Central memory CD8-positive, alpha-beta T cell (primary cell): ENCODE measurements at regions not wholly inside any gene's neighbourhood (a gene's known extent, or its start where the extent isn't known, plus 50 kb on each side); places are given as distances from the start of the nearest gene placed in this dataset.

Experiments
- ATAC-seq: fragments of 150-1000 bp; cut with Tn5 transposase; replicated peaks from 2 replicates; pipeline ENCODE4 v1.10.0; 2022; ENCODE audit warnings: mild to moderate bottlenecking, moderate FRiP score, moderate number of reproducible peaks; ENCODE audit not compliant: poor library complexity, severe bottlenecking; ENCODE audit errors: extremely low read depth
- DNase-seq, 2 donors: peaks; one replicate each; pipeline ENCODE4 v3.0.0; 2021; ENCODE audit warnings: low spot score in 2 of 2
- H3K27ac Mint-ChIP-seq: one replicate; pipeline ENCODE4 v1.8.0; 2022; ENCODE audit warnings: low read depth, mild to moderate bottlenecking, moderate library complexity, mixed read lengths
- H3K27me3 Mint-ChIP-seq: one replicate; pipeline ENCODE4 v1.8.0; 2022; ENCODE audit warnings: mixed read lengths
- H3K36me3 Mint-ChIP-seq: one replicate; pipeline ENCODE4 v1.8.0; 2022; ENCODE audit warnings: mild to moderate bottlenecking, moderate library complexity, mixed read lengths; ENCODE audit not compliant: insufficient read depth
- H3K4me1 Mint-ChIP-seq: one replicate; pipeline ENCODE4 v1.8.0; 2022; ENCODE audit warnings: mixed read lengths
- H3K4me3 Mint-ChIP-seq: one replicate; pipeline ENCODE4 v1.8.0; 2022; ENCODE audit warnings: mild to moderate bottlenecking, moderate library complexity, mixed read lengths
- H3K9me3 Mint-ChIP-seq: one replicate; pipeline ENCODE4 v1.8.0; 2022; ENCODE audit warnings: mixed read lengths

DNA sequence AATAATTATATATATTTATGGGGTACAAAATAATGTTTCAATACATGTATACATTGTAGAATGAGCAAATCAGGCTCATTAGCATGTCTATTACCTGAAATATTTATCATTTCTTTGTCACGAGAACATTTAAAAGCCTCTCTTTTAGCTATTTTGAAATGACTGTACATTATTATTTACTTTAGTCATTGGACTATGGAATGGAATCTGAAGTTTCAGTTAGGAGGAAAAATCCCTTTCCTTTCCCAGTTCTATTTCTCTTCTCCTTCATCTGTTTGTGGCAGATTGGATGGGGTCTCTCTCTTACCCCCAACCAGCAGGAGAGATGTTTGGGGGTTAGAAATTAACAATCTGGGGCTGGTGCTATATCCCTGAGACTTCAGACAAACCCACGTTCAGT lies 292.5 kb upstream of the SFRP2 start:
- no peak overlapping the region for H3K27ac Mint-ChIP-seq
- H3K4me1 Mint-ChIP-seq, result no peaks in the 10 kb centered on the region
- peaks cover 16% of the 10 kb centered on the region for H3K27me3 Mint-ChIP-seq
- ATAC-seq, result no peak
- no peaks in the 10 kb centered on the region for H3K9me3 Mint-ChIP-seq
- no peak for DNase-seq
- peaks cover 2% of the 10 kb centered on the region for H3K36me3 Mint-ChIP-seq
- H3K4me3 Mint-ChIP-seq, result no peak overlapping the region

DNA sequence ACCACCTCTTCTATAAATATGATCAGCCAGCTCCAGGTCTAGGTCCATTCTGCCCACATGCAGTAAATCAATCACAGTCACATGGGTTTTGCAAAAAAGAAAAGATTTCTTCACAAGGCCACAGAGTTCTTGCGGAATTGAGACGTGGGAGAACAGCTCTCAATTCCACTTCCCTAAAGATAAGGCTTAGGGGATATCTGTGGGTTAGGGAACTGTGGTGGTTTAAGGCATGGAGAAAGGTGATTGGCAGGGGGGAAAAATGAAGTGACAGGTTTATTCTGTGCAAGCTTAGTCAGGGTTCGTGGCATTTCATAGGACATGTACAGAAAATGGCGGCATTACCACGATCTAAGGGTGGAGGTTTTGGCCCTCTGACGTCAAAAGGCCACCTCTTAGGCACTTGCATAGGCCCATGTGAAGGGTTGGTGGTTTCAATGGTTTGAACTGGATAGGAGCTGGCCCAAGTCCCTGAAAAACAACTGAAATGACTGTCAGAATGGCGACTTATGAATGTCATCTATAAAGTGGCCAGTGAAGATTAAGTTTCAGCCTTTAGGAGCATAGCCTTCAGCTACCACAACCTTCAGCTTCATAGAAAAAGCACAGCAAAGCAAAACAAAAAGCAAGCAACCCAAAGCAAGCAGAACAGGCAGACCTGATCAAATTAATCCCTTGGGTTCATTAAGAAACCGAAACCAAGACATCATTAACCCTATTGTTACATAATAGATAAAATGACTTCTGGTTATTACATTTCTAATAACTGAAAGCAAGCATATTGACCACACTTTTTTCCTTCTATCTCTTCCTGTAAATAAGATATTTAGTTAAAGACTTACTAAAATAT lies 289.8 kb upstream of the SFRP2 start:
- DNase-seq, result no peak
- H3K4me3 Mint-ChIP-seq, result no peak overlapping the region

DNA sequence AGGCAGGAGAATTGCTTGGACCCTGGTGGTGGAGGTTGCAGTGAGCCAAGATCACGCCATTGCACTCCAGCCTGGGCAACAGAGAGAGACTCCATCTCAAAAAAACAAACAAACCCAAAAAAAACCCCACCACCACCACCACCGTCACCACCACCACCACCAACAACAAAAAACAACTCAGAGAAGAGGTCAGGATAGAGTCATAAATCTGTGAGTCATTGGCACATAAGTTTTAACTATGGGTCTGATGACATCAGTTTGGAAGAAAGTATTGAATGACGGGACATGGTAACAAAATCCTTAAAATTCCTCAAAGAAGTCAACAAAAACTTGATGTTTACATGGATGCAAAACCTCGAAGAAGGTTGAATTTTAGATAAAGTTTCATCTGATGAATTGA lies 288.0 kb upstream of the SFRP2 start:
- peaks cover 2% of the 10 kb centered on the region for H3K36me3 Mint-ChIP-seq
- peaks cover 6% of the 10 kb centered on the region for H3K9me3 Mint-ChIP-seq
- no peaks in the 10 kb centered on the region for H3K27me3 Mint-ChIP-seq
- DNase-seq (no peak), ATAC-seq (no peak)
- no peaks in the 10 kb centered on the region for H3K4me1 Mint-ChIP-seq
- no peak overlapping the region for H3K27ac Mint-ChIP-seq
- H3K4me3 Mint-ChIP-seq, result no peak overlapping the region

More for the DNA sequence above, 289.8 kb upstream of the SFRP2 start:
- Mint-ChIP-seq H3K4me1 (no peaks in the 10 kb centered on the region), H3K27me3 (no peaks in the 10 kb centered on the region), H3K27ac (no peak overlapping the region), H3K36me3 (peaks cover 2% of the 10 kb centered on the region), H3K9me3 (no peaks in the 10 kb centered on the region)
- no peak for ATAC-seq

DNA sequence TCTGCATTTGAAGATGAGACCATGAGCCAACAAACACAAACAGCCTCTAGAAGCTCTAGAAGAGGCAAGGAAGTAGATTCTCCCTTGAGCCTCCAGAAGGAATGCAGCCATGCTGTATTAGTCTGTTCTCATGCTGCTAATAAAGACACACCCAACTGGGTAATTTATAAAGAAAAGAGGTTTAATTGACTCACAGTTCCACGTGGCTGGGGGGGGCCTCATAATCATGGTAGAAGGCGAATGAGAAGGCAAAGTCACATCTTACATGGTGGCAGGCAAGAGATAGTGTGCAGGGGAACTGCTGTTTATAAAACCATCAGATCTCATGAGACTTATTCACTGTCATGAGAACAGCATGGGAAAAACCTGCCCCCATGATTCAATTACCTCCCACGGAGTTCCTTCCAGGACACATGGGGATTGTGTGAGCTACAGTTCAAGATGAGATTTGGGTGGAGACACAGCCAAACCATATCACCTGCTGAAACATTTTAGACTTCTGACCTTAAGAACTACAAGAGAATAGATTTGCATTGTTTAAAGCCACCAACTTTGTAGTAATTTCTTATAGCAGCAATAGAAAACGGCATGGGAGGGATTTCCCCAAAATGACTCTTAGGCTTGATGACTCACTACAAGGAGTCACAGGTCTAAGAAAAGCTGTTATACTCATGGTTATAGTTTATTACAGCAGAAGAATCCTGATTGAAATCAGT lies 284.4 kb upstream of the SFRP2 start:
- no peak overlapping the region for H3K4me3 Mint-ChIP-seq
- H3K9me3 Mint-ChIP-seq, result peaks cover 6% of the 10 kb centered on the region
- H3K36me3 Mint-ChIP-seq, result no peaks in the 10 kb centered on the region
- no peak overlapping the region for H3K27ac Mint-ChIP-seq
- DNase-seq (no peak), ATAC-seq (no peak)
- no peaks in the 10 kb centered on the region for H3K27me3 Mint-ChIP-seq
- no peaks in the 10 kb centered on the region for H3K4me1 Mint-ChIP-seq

DNA sequence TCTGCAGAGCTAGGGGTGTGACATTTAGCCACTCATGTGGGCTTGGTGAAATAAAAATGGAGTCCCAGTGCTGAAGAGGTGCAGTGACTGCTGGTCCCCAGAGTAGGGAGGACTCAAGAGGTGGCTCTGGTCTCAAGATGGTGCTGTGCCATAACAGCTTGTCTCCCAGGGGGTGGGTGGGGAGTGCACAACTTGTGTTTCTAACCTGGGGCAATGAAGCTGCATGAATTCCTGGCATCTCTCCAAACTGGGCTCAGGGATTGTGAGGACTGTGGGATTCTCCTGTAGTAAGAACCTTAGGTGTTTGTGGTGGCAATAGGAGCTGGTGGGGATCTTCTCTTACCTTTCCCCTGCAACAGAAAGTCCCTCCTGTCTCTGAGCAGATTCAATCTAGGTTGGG lies 278.9 kb upstream of the SFRP2 start:
- H3K27ac Mint-ChIP-seq, result no peak overlapping the region
- H3K4me1 Mint-ChIP-seq, result no peaks in the 10 kb centered on the region
- no peak for DNase-seq
- ATAC-seq, result no peak
- no peaks in the 10 kb centered on the region for H3K27me3 Mint-ChIP-seq
- H3K9me3 Mint-ChIP-seq, result peaks cover 12% of the 10 kb centered on the region
- H3K4me3 Mint-ChIP-seq, result no peak overlapping the region
- H3K36me3 Mint-ChIP-seq, result no peaks in the 10 kb centered on the region

DNA sequence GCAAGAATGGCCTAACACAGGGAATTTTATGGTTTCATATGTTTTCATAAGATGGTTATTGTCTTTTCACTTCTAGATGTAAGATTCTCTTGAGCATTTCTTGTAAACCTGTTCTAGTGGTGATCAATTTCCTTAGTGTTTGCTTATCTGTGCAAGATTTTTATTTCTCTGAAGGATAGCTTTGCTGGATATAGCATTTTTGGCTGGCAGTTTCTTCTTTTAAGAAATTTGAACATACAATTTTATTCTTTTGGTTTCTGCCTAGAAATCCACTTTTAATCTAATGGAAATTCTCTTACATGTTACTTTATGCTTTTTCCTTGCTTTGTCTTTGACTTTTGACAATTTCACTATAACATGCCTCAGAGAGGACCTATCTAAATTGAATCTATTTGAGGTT lies 276.5 kb upstream of the SFRP2 start:
- DNase-seq (no peak), ATAC-seq (no peak)
- no peaks in the 10 kb centered on the region for H3K36me3 Mint-ChIP-seq
- no peak overlapping the region for H3K27ac Mint-ChIP-seq
- peaks cover 9% of the 10 kb centered on the region for H3K9me3 Mint-ChIP-seq
- H3K4me1 Mint-ChIP-seq, result no peaks in the 10 kb centered on the region
- no peaks in the 10 kb centered on the region for H3K27me3 Mint-ChIP-seq
- H3K4me3 Mint-ChIP-seq, result no peak overlapping the region

DNA sequence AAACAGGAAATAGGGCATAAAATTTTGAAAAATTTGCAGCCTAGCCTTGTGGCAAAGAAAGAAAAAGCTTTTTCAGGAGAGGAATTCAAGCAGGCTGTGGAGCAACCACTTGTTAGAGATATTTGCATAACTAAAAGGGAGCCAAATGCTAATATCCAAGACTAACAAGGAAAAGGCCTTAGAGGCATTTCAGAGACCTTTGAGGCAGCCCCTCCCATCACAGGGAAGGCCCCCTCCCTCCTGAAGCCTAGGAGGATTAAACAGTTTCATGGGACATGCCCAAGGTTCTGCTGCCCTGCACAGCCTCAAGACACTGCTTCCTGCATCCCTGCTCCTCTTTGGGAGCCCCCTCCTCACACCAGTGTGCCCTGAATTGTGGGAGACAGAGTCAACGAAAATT lies 275.4 kb upstream of the SFRP2 start:
- no peak overlapping the region for H3K4me3 Mint-ChIP-seq
- H3K27me3 Mint-ChIP-seq, result no peaks in the 10 kb centered on the region
- no peaks in the 10 kb centered on the region for H3K4me1 Mint-ChIP-seq
- H3K36me3 Mint-ChIP-seq, result no peaks in the 10 kb centered on the region
- H3K9me3 Mint-ChIP-seq, result peaks cover 9% of the 10 kb centered on the region
- ATAC-seq (no peak), DNase-seq (no peak)
- H3K27ac Mint-ChIP-seq, result no peak overlapping the region

DNA sequence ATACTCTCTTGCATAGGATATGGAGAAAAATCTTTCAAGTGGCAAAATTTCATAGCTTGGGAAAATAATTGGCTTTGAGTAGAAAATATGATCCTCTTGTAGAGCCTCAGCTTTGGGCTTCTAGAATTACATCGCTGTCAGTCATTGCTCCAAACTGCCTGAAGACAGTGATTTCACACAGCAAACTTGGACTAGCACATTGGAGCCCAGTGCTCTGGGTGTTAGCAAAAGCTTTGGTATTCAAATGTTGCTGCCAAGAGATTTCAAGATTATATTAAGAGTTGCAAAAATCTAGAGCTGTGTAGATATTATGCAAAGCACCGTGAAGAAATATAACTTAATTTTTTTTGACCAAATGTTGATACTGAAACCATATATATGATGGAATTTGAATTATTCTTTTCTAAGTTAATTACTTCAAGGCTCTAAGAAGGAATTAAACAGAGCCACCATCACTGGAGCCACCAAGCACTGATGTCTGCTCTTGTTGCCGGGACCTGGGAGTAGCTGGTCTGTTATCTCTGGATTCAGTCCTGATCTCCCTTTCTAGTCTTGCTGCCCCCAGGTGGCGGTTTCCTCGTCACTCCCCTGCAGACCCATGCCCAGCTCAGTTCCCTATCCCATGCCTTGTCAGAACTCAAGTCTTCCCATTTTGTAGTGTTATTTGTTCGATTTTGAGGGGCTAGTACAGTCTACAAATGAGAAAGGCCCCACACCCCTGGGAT lies 260.7 kb upstream of the SFRP2 start:
- H3K9me3 Mint-ChIP-seq, result peaks cover 5% of the 10 kb centered on the region
- no peak for ATAC-seq
- no peak overlapping the region for H3K4me3 Mint-ChIP-seq
- H3K36me3 Mint-ChIP-seq, result no peaks in the 10 kb centered on the region
- H3K4me1 Mint-ChIP-seq, result no peaks in the 10 kb centered on the region
- H3K27me3 Mint-ChIP-seq, result no peaks in the 10 kb centered on the region
- H3K27ac Mint-ChIP-seq, result no peak overlapping the region
- DNase-seq, result no peak

DNA sequence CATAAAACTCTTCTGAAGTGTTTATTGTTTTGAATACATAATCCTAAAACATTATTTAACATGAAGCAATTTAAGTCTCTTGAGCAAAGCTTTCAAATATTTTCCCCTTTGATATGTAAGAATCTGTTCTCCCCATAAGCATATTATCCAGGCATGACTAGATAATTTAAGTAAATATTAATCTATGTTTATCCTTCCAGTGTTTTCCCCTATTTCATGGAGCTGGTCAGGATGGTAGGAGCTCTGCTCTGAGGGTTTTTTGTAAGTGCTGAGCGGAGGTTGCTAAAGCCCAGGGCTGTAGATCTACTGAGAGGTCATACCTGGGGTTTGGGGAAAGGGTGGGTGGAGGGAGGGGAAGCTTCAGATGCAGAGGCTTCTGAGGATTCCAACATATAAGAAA lies 258.9 kb upstream of the SFRP2 start:
- no peak for ATAC-seq
- DNase-seq, result no peak
- H3K4me1 Mint-ChIP-seq, result no peaks in the 10 kb centered on the region
- H3K36me3 Mint-ChIP-seq, result no peaks in the 10 kb centered on the region
- no peak overlapping the region for H3K4me3 Mint-ChIP-seq
- H3K27me3 Mint-ChIP-seq, result no peaks in the 10 kb centered on the region
- peaks cover 5% of the 10 kb centered on the region for H3K9me3 Mint-ChIP-seq
- no peak overlapping the region for H3K27ac Mint-ChIP-seq

DNA sequence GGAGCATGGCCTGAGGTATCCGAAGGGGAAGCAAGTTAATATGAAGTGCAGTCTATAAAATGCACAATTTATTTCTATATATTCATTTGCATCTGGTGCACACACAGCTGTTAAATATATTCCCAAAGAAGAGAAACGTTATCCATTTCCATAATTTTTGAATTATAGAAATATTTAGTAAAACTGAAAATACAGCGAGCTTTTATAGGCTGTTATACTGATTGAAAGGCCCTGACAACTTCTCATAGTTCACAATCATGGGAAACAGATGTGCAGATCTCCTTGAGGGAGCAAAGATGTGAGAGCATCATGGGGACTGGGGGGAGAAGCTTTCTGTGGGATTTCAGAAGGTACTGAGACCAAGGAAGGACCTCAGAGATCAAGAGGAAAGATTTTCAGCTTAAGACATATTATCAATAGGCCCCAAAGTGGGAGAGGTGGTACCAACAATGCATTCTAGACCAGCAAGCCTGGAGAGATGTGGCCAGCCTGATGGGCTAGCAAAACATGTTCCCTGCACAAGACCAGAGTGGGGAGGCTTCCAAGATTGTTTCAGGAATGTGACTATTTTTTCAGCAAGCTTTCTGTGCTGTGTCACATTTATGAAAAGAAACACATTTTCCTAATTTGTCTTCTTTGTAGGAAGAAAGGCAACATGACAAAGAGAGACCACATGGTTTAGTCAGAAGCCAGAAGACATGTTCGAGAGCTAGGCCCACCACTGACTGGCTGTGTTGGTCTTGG lies 256.0 kb upstream of the SFRP2 start:
- Mint-ChIP-seq H3K27ac (no peak overlapping the region), H3K36me3 (no peaks in the 10 kb centered on the region), H3K27me3 (peaks cover 16% of the 10 kb centered on the region), H3K4me1 (no peaks in the 10 kb centered on the region), H3K4me3 (no peak overlapping the region), H3K9me3 (no peaks in the 10 kb centered on the region)
- no peak for ATAC-seq
- no peak for DNase-seq

DNA sequence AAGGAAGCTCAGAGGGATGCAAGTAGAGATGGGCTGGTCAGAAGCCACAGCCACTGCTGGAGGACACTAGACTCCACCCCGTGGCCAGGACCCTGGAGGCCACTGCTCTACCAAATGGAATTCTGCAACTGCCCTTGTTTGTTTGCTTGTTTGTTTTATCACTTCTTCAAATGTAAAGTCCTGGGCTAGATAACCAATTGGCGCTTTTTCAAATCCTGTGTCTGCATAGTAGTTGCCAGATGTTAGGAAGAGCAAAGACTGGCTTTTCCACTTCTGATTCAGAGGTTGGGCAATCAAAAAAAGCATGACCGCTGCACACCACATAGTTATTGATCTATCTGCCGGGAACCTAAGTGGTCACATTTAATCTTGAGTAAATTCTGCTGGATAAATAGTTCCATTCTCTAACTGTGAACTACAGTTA lies 255.2 kb upstream of the SFRP2 start:
- Mint-ChIP-seq H3K9me3 (no peaks in the 10 kb centered on the region), H3K36me3 (no peaks in the 10 kb centered on the region), H3K27me3 (peaks cover 16% of the 10 kb centered on the region), H3K4me3 (no peak overlapping the region), H3K4me1 (no peaks in the 10 kb centered on the region), H3K27ac (no peak overlapping the region)
- DNase-seq, result no peak
- ATAC-seq, result no peak

DNA sequence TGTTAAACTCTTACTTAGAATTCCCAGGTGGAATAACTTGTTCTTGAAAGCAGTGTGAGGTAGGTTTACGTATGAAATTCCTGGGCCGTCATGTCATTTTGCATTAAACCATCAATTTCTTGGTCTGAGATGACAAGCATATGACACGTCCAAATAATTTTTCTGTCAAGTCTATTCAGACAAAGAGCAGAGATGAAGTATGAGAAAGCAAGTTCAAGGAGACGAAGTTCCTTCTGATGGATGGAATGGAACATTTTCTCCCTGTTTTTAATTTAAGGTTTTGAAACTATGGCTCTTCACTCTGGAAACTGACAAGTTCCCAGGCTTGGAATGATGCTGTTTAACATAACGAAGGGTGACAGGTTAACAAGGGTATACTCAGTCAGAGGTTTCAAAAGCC lies 252.8 kb upstream of the SFRP2 start:
- H3K4me1 Mint-ChIP-seq, result no peaks in the 10 kb centered on the region
- H3K4me3 Mint-ChIP-seq, result no peak overlapping the region
- no peak for DNase-seq
- peaks cover 25% of the 10 kb centered on the region for H3K27me3 Mint-ChIP-seq
- H3K36me3 Mint-ChIP-seq, result peaks cover 2% of the 10 kb centered on the region
- no peak for ATAC-seq
- H3K9me3 Mint-ChIP-seq, result no peaks in the 10 kb centered on the region
- no peak overlapping the region for H3K27ac Mint-ChIP-seq
